ENCODE measurements at regions not wholly inside any gene's neighbourhood (a gene's known extent, or its start where the extent isn't known, plus 50 kb on each side); places are given as distances from the start of the nearest gene placed in this dataset.
A peak's percentile ranks its signal among the peaks of the same experiment; 100 is the strongest.
"Not testable (repeated sequence)": the region's sequence is repeated elsewhere in the genome, so short reads cannot be mapped to it uniquely, and the experiment has no call there.

DNA sequence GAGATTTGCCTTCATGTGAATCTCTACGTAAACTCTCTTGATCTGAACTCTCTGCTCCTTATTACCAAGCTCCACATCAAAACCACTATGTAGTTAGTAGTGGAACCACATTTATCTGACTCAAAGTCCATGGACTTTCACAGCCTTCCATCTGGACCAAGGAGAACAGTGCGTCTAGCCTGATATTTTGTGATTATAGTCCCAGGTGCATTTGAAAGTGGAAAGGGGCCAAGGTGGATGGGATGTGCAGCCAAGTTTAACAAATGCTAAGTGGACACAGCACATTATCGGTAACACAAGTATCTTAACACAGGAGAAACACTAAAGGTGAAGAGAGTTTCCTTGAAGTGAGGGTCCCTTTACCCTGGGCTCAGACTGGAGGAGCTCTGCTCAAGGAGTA lies 281.2 kb upstream of the SGK1 start:
- no peak for DNase-seq

DNA sequence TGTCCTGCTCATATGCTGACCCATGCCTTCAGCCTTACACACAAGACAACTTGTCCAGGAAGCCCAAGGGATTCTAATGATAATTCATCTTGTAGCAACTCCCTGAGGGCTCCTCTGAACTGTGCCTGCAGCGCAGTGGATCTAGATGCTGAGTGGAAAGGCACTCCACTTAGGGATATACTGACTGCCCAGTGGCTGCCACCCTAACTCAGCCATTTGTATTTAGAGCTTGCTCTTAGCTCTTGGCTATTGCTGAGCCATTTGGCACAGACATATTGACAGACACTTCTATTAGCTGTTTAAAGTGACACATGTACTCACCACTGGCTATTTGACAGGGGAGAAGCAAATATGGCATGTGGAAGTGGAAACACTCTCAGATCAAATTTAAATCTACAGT lies 278.3 kb upstream of the SGK1 start:
- no peak for DNase-seq

DNA sequence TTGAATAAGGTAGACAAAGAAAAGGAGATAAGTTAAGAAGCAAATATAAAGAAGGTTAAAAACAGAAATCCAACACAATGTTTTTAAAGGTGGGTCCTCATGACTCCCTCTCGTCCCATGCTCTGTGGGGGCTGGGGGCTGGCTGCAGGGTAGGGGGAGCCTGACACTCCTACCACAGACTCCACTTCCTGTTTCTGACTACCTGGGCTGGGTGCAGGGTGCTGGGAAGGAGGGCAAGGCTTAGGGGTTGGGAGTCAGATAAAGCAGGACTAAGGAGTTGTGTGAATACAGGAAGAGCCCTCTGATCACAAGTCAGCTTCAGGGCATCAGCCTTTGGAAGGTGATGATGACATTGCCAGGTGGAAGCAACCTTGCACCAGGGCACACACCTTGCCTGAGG lies 277.0 kb upstream of the SGK1 start:
- DNase-seq, result no peak

DNA sequence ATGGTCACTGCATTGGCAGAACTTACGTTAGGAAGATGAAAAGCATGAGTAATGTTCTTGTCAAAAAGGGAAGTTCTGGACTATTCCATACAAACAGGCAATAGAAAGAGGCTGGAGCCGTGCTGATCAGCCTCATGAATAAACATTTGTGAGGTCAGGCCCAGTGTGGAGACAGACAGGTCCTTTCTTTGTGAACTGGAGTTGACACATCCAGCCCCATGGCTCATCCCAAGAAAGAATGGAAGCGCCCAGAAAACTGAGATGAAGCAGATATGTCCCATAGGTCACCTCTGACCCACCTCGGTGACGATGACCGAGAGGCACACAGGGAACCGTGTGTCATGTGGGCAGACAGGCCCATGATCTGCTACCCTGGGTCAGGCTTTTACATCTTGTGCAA lies 276.0 kb upstream of the SGK1 start:
- DNase-seq, result no peak

DNA sequence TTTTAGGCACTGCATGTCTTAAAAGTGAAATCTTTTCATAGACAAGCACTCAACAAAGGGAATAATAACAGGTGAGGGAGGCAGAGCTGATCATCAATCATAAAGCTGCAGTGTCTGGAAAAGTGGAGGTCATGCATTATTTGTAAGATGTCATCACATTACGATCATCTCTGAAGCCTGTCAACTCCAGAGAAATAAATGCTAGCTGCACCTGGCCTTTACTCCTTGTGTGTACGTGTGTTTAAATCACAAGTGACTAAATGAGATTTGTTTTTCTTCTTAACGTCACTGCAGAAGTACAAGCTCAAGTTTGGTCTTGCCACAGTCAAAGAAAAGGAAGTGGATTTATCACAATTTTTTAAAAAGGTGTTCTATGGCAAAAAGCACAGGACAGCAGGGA lies 275.5 kb upstream of the SGK1 start:
- peak; percentile 53 for DNase-seq

DNA sequence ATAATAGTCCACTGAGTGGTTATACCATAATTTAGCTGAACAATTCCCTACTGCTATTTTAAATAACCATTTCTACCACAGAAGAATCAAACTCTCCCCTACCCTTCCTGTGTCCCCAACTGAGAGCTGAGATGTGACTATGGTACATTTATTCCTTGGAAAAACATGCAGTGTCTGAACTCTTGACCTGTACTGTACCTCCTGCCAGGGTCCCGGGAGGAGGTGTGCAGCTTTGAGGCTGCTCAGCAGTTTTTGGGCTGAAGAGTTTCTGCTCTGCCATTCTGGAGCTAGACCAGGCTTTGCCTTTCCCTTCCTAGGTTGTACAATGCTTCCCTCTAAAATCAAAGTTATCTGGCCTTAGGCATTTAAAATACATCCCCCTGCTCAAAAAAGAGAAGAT lies 275.1 kb upstream of the SGK1 start:
- DNase-seq, result peak; percentile 24

DNA sequence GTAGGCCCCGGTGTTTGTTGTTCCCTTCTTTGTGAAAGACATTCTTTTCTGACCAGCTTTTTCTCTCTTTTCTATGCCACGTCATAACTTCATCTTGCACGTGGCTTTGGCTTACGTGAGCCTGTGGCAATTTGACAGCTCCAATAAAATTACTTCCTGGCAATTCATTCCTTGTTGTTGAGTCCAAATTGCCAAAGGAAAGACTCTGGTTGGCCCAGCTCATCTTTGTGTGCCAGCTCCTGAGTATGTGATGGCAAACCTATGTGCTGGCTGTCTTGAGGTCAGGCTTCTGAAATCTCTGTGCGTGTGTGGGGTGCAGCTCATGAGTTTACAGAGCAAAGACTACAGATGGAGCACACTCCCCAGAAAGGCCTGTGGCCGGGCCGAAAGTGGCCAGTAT lies 272.5 kb upstream of the SGK1 start:
- DNase-seq, result no peak

DNA sequence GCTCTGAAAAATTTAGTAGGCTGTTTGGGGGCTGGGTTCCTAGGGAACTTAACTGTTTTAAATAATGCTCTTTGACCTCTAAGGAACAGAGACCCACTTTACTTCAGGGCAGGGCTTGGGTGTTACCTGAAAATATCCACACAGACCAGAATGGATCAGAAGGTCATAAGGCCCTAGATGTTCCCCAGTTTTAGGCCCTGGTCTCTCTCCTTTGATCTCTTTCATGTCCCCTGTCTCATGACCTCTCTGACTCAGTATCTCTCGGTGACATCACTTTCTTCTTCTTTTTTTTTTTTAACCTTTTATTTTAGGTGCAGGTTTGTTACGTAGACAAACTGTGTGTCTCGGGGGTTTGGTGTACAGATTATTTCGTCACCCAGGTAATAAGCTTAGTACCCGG lies 272.1 kb upstream of the SGK1 start:
- DNase-seq, result no peak

DNA sequence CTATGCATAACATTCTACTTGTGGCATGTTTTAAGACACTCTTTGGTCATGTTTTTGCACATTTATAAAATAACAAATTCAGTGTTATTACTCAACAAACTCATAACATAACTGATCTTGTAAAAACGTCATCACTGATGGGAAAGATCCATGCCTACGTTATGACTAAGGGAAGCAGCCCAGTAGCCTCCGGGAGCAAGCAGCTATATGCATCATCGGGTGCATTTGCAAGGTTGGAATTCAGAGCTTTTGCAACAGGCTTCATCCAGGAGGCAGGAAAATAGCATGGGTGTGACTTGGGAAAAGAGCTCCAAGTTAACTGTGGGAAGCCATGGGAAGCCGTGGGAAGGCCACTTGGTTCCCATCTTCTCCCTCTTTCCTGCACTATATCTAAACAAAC lies 271.6 kb upstream of the SGK1 start:
- no peak for DNase-seq

DNA sequence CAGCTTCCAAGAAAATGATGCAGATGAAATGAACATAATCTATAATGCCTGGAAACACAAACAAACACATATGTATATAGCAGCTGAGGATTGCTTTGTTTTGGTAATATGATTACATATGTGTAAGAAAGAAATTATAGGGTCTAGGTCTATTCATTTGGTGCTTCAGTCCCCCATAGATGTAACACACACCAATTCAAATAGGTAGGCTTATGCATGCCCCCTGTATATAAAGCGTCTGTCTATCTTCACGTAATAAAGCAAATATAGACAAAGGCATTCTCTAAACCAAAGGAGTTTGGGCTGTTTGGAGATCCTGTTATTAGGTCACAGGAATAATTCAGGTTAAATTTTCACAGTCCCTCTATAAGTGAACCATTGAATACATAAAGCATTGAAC lies 270.4 kb upstream of the SGK1 start:
- DNase-seq, result no peak

DNA sequence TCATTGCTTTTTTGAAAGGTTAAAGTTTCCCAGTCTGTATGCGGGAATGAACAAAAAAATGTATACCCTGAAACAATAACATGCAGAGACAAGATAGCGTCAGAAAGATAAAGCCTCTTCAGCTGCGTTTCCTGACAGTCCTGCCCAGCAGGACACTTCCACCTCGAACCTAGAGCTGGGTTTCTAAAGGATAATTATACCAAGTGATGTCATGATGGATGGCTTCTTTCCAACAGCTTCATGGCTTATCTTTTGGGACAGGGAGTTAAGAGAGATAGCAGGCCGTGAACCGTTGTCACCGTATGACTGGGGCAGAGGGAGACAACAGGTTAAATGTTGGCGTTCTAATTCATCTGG lies 267.6 kb upstream of the SGK1 start:
- peak; percentile 100 for DNase-seq

DNA sequence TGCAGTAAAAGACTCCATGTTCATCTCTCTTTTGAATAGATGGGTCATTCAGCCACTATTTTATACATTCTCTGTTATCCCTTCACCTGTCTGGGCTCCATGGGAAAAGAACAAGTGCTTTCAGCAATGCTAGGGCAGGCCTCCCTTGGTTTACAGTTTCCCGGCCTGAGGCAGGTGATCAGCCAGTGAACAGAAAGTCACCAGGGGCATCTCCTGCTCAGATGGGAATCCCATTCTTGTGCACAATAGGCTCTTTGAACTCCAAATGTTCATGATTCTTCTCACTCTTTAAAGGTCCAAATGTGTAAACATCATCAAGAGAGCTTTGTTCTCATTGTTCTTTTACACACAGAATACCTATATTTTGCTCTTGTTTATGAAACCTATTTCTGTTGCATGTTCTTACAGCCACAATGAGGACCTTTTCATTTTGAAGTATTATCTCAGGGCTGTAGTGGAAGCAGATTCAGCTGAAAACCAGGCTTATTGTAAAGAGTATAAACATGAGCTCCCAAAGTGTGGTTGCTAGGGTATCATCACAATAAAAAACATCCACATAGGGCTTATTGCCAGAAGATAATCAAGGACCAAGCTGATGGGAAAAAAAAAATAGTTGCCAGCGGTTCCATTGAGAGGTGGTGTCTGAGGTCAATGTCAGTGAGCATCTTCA lies 267.1 kb upstream of the SGK1 start:
- peak; percentile 89 for DNase-seq

DNA sequence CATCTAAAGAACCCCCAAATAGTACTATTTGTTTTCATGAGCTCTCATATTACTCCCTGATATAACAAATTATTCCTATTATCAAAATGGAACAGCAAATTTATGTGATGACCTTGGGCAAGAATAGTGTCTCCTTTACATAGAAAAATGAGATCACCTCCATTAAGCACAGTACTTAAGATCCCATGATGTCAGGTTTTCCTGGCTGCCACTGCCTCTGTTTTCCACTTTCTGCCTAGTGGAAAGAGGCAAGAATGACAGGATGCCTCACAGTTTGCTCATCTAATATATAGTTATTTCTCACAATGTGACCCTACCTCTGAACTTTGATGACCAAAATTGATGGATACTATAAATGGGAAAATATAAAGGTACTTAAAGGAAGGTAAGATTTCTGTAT lies 260.1 kb upstream of the SGK1 start:
- DNase-seq, result peak; percentile 39

DNA sequence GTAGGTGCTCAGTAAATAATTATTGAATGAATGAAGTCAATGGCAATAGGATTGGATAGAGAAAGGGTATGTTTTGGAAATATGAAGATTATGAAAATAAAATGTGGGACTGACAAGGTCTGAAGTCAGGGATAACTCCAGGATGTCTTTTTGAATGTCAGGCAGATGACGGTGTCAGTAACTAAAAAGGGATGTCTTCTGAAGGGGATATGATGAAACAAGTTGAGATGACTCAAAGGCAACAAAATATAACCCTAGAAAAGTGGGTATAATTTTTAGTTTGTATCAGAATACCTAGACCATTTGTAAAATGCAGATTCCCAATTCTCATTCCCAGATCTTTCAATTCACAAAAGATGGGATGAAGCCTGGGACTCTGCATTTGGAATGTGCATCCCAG lies 257.3 kb upstream of the SGK1 start:
- no peak for DNase-seq

DNA sequence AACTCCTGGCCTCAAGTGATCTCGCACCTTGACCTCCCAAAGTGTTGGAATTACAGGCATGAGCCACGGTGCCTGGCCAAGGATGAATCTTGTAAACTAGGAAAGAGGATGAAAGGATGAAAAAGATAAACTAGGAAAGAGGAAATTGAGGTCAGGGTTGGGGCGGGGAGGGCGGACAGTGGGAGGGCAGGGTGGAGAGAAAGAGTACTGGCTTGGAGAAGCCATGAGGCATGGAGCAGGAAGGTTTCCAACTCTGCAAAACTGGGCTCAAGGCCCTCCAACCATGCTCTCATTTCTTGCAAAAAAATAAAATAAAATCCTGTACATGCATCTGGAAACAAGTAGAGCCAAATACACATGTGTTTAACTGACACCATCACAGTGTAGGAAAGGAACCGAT lies 256.6 kb upstream of the SGK1 start:
- DNase-seq, result no peak

DNA sequence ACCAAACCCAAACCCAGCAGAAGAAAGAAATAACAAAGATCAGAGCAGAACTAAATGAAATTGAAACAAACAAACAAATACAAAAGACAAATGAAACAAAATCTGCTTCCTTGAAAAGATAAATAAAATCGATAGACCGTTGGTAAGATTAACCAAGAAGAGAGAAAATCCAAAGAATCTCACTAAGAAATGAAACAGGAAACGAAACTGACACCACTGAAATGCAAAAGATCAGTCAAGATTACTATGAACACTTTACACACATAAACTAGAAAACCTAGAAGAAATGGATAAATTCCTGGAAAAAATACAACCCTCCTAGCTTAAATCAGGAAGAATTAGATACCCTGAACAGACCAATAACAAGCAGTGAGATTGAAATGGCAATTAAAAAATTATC lies 252.1 kb upstream of the SGK1 start:
- DNase-seq, result not testable (repeated sequence)

DNA sequence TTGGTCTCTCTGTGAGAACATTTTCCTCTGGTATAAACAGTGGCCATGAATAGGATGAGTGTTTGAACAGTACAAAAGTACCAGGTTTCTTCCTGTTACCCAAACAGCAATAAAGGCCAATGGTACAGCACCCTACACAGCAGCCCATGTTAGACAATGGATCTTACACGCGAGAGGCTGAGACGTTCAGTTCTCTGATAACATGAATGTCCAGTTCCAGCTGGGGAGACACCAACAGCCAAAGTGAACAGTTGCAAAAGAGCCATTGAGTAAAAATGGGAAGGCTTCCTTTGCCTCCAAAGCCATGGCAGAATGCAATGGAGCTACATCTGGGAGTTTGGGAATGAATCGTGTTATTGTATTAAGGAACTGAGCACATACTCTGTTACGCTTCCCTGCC lies 246.8 kb upstream of the SGK1 start:
- peak; percentile 98 for DNase-seq

DNA sequence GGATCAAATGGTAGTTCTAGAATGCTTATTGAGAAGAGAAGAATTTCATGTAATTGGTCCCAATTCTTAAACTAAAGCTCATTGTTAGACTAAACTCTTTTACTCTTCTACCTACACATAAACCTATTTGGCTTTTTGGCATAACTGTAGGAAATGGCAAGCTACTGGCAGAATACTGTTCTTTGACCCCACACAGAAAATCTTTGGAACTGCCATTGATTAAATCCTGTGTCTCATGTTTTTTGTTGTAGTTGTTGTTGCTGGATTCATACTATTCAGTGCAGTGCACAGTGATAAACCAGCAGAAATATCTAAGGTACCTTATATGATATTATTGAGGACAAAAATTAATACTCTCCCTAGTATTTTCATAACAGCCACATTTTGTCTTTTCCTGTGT lies 242.1 kb upstream of the SGK1 start:
- no peak for DNase-seq

DNA sequence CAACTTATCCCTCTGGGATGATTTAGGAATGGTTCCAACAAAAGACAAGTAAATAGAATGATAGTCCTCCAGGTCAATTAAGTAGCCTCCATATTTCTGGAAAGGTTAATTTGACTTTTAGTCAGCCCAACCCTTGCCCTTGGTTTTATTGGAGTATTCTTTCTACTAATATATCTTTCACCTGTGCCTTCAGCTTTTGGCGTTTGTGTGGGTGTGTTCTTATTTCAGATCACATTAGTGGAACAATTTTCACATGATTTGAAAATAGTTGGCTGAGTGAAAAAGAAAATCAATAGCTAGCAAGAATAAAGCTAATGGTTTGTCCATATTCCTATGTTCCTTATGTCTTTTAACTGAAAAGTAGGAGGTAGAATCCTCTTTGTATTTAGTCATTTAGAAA lies 239.6 kb upstream of the SGK1 start:
- DNase-seq, result no peak

DNA sequence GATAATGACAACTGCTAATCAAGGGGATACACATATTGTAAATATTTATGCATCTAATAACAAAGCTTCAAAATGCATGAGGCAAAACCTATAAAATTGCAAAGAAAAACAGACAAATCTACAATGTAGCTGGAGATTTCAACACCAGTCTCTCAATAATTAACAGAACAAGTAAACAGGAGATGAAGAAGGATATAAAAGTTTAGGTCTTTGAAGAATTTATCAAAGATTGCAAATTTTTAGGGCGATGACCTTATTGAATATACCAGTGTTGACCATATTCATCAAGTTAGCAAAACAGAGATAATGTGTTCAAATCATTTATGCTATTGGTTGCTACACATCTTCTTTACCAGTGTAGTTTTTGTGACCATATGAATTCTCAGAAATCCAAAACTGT lies 237.8 kb upstream of the SGK1 start:
- no peak for DNase-seq

DNA sequence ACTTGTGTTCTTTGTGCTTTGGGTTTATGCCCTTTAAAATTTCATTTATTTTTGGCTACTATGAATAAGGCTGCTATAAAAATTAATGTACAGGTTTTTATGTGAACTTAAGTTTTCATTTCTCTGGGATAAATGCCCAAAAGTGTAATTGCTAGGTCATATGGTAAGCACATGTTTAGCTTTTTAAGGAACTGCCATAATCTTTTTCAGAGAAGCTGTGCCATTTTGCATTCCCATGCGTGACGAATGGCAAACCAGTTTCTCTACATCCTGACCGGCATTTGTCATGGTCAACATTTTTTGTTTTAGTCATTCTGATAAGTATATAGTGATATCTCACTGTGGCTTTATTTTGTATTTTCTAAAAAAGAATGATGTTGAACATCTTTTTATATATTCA lies 236.0 kb upstream of the SGK1 start:
- DNase-seq, result no peak

DNA sequence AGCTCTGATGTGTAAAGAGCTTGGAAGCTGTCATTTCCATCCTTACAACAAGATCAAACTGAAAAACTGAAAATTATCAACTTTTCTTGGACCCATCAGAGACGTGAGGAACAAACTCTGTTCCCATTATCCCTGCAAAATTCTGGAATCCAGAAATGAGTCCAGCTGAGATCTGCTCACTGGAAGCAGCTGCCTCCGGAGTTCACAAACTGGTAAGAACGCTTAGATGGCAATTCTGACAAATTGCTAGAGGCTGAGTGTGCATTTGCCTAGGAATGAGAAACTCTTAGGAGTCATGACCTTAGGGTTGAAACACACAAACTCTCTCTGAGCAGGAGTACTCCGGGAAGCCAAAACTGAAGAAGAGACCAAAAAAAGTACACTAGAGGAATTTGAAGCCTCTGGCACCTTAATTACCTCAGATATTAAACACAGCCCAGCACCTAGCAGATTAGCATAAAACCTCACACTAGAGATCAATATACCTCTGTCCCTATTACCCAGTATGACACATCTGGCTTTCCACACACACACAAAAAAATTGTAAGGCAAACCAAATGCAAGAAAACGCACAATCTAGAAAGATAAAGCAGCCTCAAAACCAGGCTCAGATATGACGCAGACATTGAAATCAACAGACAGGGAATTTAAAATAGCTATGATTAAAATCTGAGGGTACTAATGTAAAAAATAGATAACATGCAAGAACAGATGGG lies 233.5 kb upstream of the SGK1 start:
- no peak for DNase-seq

DNA sequence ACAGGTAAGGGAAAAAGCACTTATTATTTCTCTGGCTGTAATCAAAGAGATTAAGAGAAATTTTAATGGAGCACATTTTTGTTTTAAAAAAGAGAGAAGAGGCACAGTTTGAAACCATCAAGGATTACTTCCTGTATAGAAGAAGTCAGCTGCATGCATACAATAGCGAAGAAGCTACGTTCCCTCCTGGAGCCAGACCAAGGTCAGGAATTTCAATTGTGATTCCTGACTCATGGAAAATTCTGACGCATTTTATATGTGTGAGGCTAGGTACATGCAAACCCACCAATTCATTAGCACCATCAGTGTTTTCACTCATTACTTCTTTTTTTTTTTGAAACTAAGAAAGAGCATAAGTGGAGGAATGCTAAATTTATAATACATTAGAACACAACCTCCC lies 232.7 kb upstream of the SGK1 start:
- DNase-seq, result no peak

DNA sequence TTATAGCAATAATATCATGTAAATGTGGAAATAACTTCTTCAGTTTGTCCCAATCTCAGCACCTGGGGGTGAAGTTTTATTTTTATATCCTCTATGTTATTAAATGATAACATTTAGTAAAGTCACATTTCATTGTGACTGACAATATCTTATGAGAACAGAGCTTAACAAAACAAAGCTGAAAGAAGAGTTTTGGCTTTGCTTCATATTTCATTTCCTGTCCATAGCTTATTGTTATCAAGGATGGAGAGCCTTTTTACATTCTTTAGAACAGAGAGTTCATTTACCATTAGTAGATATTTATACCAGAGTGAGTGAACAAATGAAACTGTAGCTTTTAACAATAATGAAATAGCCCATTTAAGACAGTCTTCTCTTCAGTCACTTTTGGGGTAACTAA lies 231.9 kb upstream of the SGK1 start:
- DNase-seq, result no peak

DNA sequence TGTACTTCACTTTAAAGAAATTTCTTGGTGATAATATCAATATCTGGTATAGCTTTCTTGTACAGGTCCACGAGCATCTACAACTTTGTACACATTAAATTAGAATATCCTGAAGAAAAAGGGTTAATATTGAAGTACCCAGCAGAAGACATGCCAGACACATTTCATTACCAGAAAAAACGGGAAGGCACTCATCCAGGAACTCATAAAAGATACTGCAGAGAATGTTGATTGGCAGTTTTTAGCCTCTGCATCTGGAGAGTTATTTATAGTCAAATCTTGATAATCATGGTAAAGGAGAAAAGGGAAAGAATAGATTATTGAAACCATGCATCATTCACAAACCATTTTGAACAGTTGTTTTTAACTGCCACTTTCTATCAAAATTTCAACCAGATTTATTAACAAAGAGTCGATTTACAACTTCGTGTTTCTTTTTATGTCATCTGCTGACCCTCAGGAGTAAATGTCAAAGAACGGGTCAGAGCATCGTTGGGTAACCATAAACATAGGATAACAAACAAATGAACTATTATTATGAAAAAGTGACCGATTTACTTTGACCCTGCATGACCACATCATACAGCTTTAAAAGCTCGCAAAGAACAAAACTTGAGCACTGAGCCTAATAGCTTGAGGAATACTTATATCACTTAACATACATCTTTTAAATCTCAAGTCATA lies 229.2 kb upstream of the SGK1 start:
- DNase-seq, result no peak
